ENCODE measurements at regions not wholly inside any gene's neighbourhood (a gene's known extent, or its start where the extent isn't known, plus 50 kb on each side); places are given as distances from the start of the nearest gene placed in this dataset.

DNA sequence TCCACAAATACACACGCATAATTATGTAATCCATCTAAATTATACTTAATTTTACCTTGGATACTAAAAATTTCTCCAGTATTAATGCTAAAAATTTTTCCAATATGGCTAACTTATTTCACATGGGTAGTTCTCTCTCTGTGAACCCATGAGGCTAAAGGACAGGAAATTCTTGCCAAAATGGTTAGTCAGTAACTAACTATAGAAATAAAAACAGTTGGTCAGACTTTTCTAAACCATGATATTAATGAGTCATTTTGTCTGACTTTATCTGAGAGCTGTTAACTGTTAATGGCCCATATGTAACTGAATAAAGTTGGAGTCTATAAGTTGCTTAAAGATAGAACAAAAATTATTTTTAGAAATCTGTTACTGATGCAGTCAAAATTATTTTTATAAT lies 549.4 kb downstream of the TLL1 start:
- TF ChIP-seq EZH2 (IDR thresholded peaks at IDR 0.05; ENCODE audit: insufficient read depth, poor library complexity, severe bottlenecking) = no peak
- no peak for TF ChIP-seq EZH2phosphoT487 (IDR thresholded peaks at IDR 0.05; ENCODE audit: insufficient read depth, low read depth)

All from GM23248 (cell line).